Skeletal muscle satellite cell (primary cell): ENCODE measurements at regions not wholly inside any gene's neighbourhood (a gene's known extent, or its start where the extent isn't known, plus 50 kb on each side); places are given as distances from the start of the nearest gene placed in this dataset.

Source experiments
- H3K27me3 ChIP-seq: 2 replicates; pipeline ENCODE4 v1.7.0; 2013; ENCODE audit warnings: low read length; ENCODE audit not compliant: control insufficient read depth, insufficient read depth
- H3K36me3 ChIP-seq: 2 replicates; pipeline ENCODE4 v1.7.0; 2013; ENCODE audit warnings: mild to moderate bottlenecking, control low read depth, low read length; ENCODE audit not compliant: insufficient read depth
- H3K4me1 ChIP-seq: 2 replicates; pipeline ENCODE4 v1.7.0; 2013; ENCODE audit warnings: low read length; ENCODE audit not compliant: control insufficient read depth, insufficient read depth
- H3K4me2 ChIP-seq: 2 replicates; pipeline ENCODE4 v1.7.0; 2013; ENCODE audit warnings: mild to moderate bottlenecking, low read length
- H3K4me3 ChIP-seq: 2 replicates; pipeline ENCODE4 v1.7.0; 2013; ENCODE audit warnings: low read length
- H3K9ac ChIP-seq: 2 replicates; pipeline ENCODE4 v1.7.0; 2013; ENCODE audit warnings: mild to moderate bottlenecking, low read depth, low read length, moderate library complexity
- H3K9me3 ChIP-seq: replicated peaks from 2 replicates; pipeline ENCODE4 v1.7.0; 2013; ENCODE audit warnings: mild to moderate bottlenecking, control low read depth, low read length

DNA sequence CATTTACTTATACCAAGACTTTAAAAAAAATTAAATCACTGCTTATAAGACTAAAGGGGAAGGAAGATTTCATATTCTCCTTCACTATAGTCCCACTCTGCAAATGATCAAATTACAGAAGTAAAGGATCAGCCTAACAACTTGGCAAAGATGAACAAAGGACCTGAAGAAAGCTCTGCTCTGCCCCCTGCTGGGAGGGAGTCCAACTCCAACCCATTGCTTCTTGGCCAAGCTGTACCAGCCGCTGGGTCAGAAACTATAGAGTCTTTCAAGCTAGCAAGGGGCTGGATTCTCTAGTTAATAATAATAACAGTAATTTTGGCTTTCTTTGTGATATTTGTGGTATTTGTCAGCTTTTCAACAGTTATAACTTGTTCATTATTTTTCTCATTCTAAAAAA is 927.0 kb upstream of the CRIM1 start:
- no peaks in the 10 kb centered on the region for H3K9me3 ChIP-seq
- no peaks in the 10 kb centered on the region for H3K36me3 ChIP-seq
- no peaks in the 10 kb centered on the region for H3K4me1 ChIP-seq
- no peaks in the 10 kb centered on the region for H3K27me3 ChIP-seq
- H3K4me2 ChIP-seq, result no peak overlapping the region
- no peak overlapping the region for H3K9ac ChIP-seq
- H3K4me3 ChIP-seq, result no peak overlapping the region

DNA sequence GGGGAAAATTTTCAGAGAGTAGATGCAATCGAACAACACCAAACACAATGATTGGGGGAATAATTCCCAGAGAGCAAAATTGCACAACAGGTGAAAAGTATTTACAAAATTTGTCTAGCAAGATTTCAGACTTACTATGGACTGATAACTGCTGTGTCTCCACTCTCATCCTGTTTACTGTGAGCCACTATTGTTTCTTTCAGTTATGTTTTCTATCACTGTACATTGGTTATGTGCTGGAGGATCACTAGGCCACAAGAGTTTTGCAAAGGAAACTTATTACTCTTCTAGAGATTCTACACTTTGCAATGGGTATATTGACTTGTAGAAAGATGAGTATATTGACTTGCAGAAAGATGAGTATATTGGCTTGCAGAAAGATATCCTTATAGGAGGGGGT is 934.1 kb upstream of the CRIM1 start:
- no peak overlapping the region for H3K4me3 ChIP-seq
- no peaks in the 10 kb centered on the region for H3K27me3 ChIP-seq
- no peak overlapping the region for H3K4me2 ChIP-seq
- H3K4me1 ChIP-seq, result no peaks in the 10 kb centered on the region
- H3K9me3 ChIP-seq, result no peaks in the 10 kb centered on the region
- no peak overlapping the region for H3K9ac ChIP-seq
- H3K36me3 ChIP-seq, result no peaks in the 10 kb centered on the region

DNA sequence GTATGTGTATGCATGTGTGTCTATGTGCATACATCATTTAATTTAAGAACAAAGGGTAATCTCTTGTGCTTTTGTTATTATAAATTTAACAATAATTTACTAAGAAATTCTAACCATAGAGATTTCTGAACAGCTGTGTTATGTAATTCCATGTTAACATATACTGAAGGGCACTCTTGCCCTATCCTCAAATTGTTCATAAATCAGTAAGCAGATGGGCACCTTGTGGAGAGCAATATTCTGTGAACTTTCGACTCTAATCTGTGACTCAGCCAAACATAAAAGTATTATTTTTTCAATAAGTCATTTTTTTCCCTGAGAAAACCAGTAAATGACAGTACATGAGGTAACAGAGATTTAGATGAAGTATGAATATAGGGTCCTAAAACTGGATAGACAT is 938.3 kb upstream of the CRIM1 start:
- Histone ChIP-seq H3K4me1 (no peaks in the 10 kb centered on the region), H3K9me3 (no peaks in the 10 kb centered on the region), H3K4me2 (no peak overlapping the region), H3K36me3 (no peaks in the 10 kb centered on the region), H3K9ac (no peak overlapping the region), H3K27me3 (no peaks in the 10 kb centered on the region), H3K4me3 (no peak overlapping the region)

DNA sequence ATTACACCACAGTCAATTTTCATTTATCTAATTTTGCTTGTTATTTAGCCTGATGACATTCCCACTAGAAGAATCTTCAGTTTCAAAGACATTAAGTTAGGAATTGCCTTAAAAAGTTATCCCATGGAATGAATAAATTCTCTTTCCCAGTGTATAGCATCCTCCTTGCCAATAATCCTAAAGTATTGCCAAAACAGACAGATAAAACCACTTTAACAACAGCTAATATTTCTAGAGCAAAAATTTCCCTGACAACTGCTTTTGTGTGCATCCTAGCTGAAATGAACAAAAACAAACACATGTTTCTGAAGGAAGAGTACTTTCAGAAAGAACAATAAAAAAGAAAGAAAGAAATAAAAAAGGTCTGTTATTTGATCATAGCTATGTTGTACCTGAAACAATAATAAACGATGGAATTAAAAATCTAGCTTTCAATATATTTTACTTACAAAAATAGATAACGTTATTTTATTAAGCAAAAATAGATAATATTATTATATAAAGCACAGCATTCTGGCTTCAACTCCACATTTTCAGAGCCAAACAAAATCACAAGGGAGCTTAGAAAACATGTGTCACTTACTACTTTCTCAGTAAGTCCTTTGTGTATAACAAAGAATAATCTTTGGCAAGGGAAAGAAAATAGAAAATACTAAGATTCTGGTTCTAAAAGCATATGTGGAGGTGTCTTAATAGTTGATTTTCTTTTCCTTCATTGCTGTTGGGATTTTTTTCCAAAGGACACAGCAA is 939.0 kb upstream of the CRIM1 start:
- H3K9ac ChIP-seq, result no peak overlapping the region
- H3K36me3 ChIP-seq, result no peaks in the 10 kb centered on the region
- H3K4me2 ChIP-seq, result no peak overlapping the region
- no peaks in the 10 kb centered on the region for H3K4me1 ChIP-seq
- no peaks in the 10 kb centered on the region for H3K27me3 ChIP-seq
- no peak overlapping the region for H3K4me3 ChIP-seq
- H3K9me3 ChIP-seq, result no peaks in the 10 kb centered on the region

DNA sequence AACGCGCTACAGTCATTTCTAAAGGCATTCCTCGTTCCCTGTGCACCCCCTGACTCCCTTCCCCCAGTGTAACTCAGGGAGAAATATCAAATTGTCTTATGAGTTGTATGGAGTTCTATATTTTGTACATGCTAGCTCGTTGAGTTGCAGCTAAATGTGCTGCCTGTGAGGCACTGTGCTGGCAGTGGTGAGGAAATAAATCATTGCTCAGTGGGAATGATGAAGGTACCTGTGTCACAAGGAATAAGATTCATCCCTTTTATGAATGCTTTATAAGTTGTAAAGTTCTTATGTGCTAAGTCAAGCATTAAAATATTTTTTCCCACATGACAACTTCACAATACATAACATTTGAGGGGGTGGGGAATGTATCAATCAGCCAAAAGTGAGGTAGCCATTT is 939.6 kb upstream of the CRIM1 start:
- no peaks in the 10 kb centered on the region for H3K27me3 ChIP-seq

DNA sequence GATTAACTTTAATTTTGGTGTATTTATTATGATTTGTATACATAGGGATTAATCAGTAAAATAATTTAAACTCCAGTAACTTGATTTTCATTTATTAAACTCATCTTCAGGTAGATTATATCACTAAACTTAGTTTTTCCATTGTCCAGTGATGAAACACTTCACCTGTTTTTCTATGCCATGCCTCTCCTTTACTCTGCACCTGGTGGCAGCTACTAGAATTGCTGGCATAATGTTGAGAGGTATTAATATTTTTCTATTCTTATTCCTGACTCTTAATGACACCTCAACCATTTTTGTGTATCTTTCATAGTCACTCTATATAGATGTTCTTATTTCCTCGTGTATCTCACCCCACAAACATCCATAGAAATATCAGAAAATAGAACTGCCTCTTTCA is 940.3 kb upstream of the CRIM1 start:
- H3K4me3 ChIP-seq, result no peak overlapping the region
- no peaks in the 10 kb centered on the region for H3K27me3 ChIP-seq
- H3K4me2 ChIP-seq, result no peak overlapping the region
- H3K36me3 ChIP-seq, result no peaks in the 10 kb centered on the region
- no peaks in the 10 kb centered on the region for H3K9me3 ChIP-seq
- H3K9ac ChIP-seq, result no peak overlapping the region
- no peaks in the 10 kb centered on the region for H3K4me1 ChIP-seq

More for the DNA sequence above, 939.6 kb upstream of the CRIM1 start:
- H3K36me3 ChIP-seq, result no peaks in the 10 kb centered on the region
- H3K4me3 ChIP-seq, result no peak overlapping the region
- H3K9ac ChIP-seq, result no peak overlapping the region
- H3K4me1 ChIP-seq, result no peaks in the 10 kb centered on the region
- no peaks in the 10 kb centered on the region for H3K9me3 ChIP-seq
- H3K4me2 ChIP-seq, result no peak overlapping the region

DNA sequence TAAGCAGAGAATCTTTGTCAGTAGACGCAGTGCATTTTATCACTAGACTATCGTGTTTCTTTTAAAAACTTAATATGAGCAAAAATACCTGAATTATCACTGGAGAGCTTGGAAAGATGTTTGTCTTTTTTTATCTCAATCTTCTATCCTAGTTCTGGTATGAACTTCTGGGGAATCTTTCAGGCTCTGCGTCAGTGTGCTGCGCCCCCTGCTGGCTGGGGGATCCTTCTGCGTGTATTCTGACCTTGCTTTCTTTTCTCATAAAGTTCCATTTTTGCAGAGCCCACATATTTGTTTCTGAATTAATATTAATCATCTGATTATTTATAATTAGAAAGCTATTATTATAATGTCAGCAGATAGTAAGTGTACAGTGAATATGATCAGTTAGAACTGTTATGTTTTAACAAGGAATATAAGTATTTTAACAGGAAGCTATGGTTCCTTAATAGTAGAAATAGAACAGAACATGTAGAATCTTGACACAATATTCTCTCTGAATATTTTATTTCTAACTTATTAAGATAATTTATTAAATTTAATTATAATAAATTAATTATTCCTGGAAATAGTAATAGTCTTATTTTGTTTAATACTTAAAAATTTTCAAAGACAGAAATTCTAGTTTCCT is 945.0 kb upstream of the CRIM1 start:
- no peaks in the 10 kb centered on the region for H3K4me1 ChIP-seq
- H3K27me3 ChIP-seq, result no peaks in the 10 kb centered on the region
- no peak overlapping the region for H3K9ac ChIP-seq

DNA sequence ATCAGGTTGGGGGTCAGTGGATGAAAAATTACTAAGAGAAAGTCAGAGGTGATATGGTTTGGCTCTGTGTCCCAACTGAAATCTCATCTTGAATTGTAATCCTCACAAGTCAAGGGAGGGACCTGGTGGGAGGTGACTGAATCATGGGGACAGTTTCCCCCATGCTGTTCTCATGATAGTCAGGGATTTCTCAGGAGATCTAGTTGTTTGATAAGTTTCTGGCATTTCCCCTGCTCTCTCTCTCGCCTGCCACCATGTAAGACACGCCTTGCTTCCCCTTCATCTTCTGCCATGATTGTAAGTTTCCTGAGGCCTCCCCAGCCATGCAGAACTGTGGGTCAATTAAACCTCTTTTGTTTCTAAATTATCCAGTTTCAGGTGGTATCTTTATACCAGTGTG is 945.8 kb upstream of the CRIM1 start:
- H3K9me3 ChIP-seq, result no peaks in the 10 kb centered on the region
- H3K4me3 ChIP-seq, result no peak overlapping the region
- no peak overlapping the region for H3K9ac ChIP-seq

More for the DNA sequence above, 945.0 kb upstream of the CRIM1 start:
- H3K9me3 ChIP-seq, result no peaks in the 10 kb centered on the region
- no peaks in the 10 kb centered on the region for H3K36me3 ChIP-seq
- no peak overlapping the region for H3K4me2 ChIP-seq
- H3K4me3 ChIP-seq, result no peak overlapping the region

DNA sequence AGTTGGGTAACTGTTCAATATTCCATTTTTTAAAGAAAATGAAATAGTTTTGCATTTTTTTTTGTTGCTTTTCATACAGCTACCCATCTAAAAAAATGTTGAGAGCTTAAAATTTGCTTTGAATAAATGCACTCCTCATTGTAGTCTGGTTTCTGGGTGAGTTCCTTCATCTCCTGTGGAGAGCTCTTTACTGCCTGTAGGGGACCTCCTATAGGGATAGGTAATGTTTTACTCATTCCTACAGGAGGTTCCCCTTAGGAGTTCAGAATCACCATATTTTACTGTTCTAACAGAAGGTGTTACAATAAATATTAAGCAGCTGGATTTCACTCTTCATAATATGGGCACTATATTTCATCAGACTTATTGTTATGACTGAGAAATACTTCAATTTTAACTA is 947.3 kb upstream of the CRIM1 start:
- H3K4me1 ChIP-seq, result no peaks in the 10 kb centered on the region

More for the DNA sequence above, 945.8 kb upstream of the CRIM1 start:
- H3K4me1 ChIP-seq, result no peaks in the 10 kb centered on the region
- no peaks in the 10 kb centered on the region for H3K36me3 ChIP-seq
- H3K4me2 ChIP-seq, result no peak overlapping the region
- H3K27me3 ChIP-seq, result no peaks in the 10 kb centered on the region

DNA sequence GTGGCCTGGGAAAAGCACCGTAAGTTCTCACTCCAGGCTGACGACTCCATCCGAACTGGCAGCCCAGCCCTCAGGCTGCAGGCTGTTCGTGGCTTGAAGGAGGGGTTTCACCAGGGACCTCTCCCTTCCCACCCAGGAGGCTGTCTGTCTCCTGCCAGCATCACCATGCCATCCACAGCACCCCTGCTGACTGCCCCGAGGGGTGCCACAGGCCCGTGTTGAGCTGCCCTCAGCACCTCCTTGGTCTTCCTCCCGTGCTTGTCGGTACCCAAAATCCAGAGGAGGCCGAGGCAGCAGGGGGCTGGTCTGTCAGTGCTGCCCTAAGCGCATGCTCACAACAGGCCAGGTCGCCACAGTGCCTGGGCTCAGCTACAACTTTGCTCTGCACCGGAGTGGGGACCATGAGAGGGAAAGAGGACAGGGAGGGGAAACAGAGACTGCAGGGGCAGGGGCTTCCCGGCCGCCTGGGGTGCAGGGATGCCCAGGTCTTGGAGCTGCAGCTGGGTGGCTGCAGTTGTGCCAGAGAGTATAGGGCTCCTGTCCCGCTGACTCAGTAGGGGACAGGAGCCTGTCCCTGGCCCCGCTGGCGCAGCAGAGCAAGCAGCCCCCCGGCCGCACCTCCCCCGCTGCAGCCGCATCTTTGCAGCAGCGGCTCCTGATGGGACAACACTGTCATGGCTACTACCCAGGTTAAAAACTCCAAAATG is 963.7 kb upstream of the CRIM1 start:
- Histone ChIP-seq H3K4me3 (no peak overlapping the region), H3K36me3 (no peaks in the 10 kb centered on the region), H3K4me2 (no peak overlapping the region), H3K4me1 (no peaks in the 10 kb centered on the region), H3K9ac (no peak overlapping the region), H3K27me3 (no peaks in the 10 kb centered on the region), H3K9me3 (no peaks in the 10 kb centered on the region)

More for the DNA sequence above, 947.3 kb upstream of the CRIM1 start:
- Histone ChIP-seq H3K27me3 (no peaks in the 10 kb centered on the region), H3K9me3 (no peaks in the 10 kb centered on the region), H3K4me3 (no peak overlapping the region), H3K36me3 (no peaks in the 10 kb centered on the region), H3K9ac (no peak overlapping the region), H3K4me2 (no peak overlapping the region)

DNA sequence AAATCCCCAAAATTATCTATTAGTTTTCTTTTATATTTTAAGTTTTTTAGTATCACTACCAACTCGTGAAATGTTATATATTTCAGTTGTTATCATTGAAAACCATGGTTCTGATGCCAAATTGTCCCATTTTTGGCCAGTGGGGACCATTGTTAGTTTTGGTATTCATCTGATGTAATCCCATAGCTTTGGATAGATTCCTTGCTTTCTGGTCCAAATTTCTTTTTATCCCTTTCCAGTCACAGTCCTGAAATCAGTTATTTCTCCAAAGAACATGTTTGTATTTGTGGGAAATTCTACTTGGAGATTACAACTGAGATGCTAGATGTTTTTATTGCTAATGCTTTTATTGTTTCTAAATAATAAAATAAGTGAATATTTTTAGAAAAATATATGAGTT is 976.8 kb upstream of the CRIM1 start:
- no peaks in the 10 kb centered on the region for H3K9me3 ChIP-seq
- no peaks in the 10 kb centered on the region for H3K27me3 ChIP-seq
- H3K4me2 ChIP-seq, result no peak overlapping the region
- H3K4me3 ChIP-seq, result no peak overlapping the region
- no peaks in the 10 kb centered on the region for H3K4me1 ChIP-seq
- no peaks in the 10 kb centered on the region for H3K36me3 ChIP-seq
- H3K9ac ChIP-seq, result no peak overlapping the region
